ENCODE measurements at regions not wholly inside any gene's neighbourhood (a gene's known extent, or its start where the extent isn't known, plus 50 kb on each side); places are given as distances from the start of the nearest gene placed in this dataset.

GRCh38 chr4:73348185-73348584 is 55.9 kb upstream of the ALB start:
- no peak for TF ChIP-seq CTCF (IDR thresholded peaks at IDR 0.05; ENCODE audit: borderline replicate concordance, control extremely low read depth, extremely low read depth, insufficient read depth, missing control alignments)
- in situ Hi-C loops (cut with MboI; ENCODE audit: low sequenced_read_pairs, unreplicated experiment) = no loop called here
- DNase-seq (ENCODE audit: low spot score) = no peak

- no peak for DNase-seq (ENCODE audit: low spot score)
- in situ Hi-C loops (cut with MboI; ENCODE audit: low sequenced_read_pairs, unreplicated experiment) = no loop called here
- TF ChIP-seq CTCF (IDR thresholded peaks at IDR 0.05; ENCODE audit: borderline replicate concordance, control extremely low read depth, extremely low read depth, insufficient read depth, missing control alignments) = no peak
Measured at GRCh38 chr4:73347497-73347896, 56.6 kb upstream of the ALB start.

GRCh38 chr4:73345399-73345975 is 58.6 kb upstream of the ALB start:
- no peak for DNase-seq (ENCODE audit: low spot score)
- in situ Hi-C loops (cut with MboI; ENCODE audit: low sequenced_read_pairs, unreplicated experiment) = no loop called here
- no peak for TF ChIP-seq CTCF (IDR thresholded peaks at IDR 0.05; ENCODE audit: borderline replicate concordance, control extremely low read depth, extremely low read depth, insufficient read depth, missing control alignments)

- no peak for DNase-seq (ENCODE audit: low spot score)
- in situ Hi-C loops (cut with MboI; ENCODE audit: low sequenced_read_pairs, unreplicated experiment) = no loop called here
- no peak for TF ChIP-seq CTCF (IDR thresholded peaks at IDR 0.05; ENCODE audit: borderline replicate concordance, control extremely low read depth, extremely low read depth, insufficient read depth, missing control alignments)
Measured at GRCh38 chr4:73344106-73344505, 60.0 kb upstream of the ALB start.

- no peak for TF ChIP-seq CTCF (IDR thresholded peaks at IDR 0.05; ENCODE audit: borderline replicate concordance, control extremely low read depth, extremely low read depth, insufficient read depth, missing control alignments)
- no peak for DNase-seq (ENCODE audit: low spot score)
- in situ Hi-C loops (cut with MboI; ENCODE audit: low sequenced_read_pairs, unreplicated experiment) = no loop called here
Measured at GRCh38 chr4:73343432-73343831, 60.7 kb upstream of the ALB start.

- peak; percentile 52 for TF ChIP-seq CTCF (IDR thresholded peaks at IDR 0.05; ENCODE audit: borderline replicate concordance, control extremely low read depth, extremely low read depth, insufficient read depth, missing control alignments)
- peak; percentile 47 for DNase-seq (ENCODE audit: low spot score)
- in situ Hi-C loops (cut with MboI; ENCODE audit: low sequenced_read_pairs, unreplicated experiment) = no loop called here
Measured at GRCh38 chr4:73341454-73341853, 62.6 kb upstream of the ALB start.

- TF ChIP-seq CTCF (IDR thresholded peaks at IDR 0.05; ENCODE audit: borderline replicate concordance, control extremely low read depth, extremely low read depth, insufficient read depth, missing control alignments) = no peak
- in situ Hi-C loops (cut with MboI; ENCODE audit: low sequenced_read_pairs, unreplicated experiment) = no loop called here
- no peak for DNase-seq (ENCODE audit: low spot score)
Measured at GRCh38 chr4:73340917-73341316, 63.2 kb upstream of the ALB start.
